Psoas muscle (tissue), 7 donors: ENCODE measurements at regions not wholly inside any gene's neighbourhood (a gene's known extent, or its start where the extent isn't known, plus 50 kb on each side); places are given as distances from the start of the nearest gene placed in this dataset.

ENCODE experiments used
- ATAC-seq, 4 donors: fragments of 200-7000 bp; cut with Tn5 transposase; one replicate each; pipeline ENCODE4 v1.9.1; 2020; ENCODE audit warnings: moderate library complexity in 3 of 4, mild to moderate bottlenecking in 2 of 4
- DNase-seq, 2 donors: peaks; one replicate each; pipeline ENCODE4 v3.0.0-alpha.2; 2020
- H3K27ac ChIP-seq: fragments of 200-600 bp; one replicate; pipeline ENCODE4 v1.8.0; 2022
- H3K27me3 ChIP-seq, 3 donors: fragments of 200-600 bp in 1 of 3; one replicate each; pipeline versions ENCODE4 v1.6.1 to v1.8.0; 2013 to 2022; ENCODE audit warnings: low read length in 2 of 3, mild to moderate bottlenecking in 2 of 3, moderate library complexity in 1 of 3; ENCODE audit not compliant: insufficient read depth in 3 of 3
- H3K36me3 ChIP-seq, 2 donors: fragments of 200-600 bp in 1 of 2; one replicate each; pipeline versions ENCODE4 v1.6.1 to v1.8.0; 2013 to 2022; ENCODE audit warnings: low read depth in 1 of 2, mild to moderate bottlenecking in 1 of 2, moderate library complexity in 1 of 2; ENCODE audit not compliant: insufficient read depth in 1 of 2
- H3K4me1 ChIP-seq: fragments of 200-600 bp; one replicate; pipeline ENCODE4 v1.8.0; 2022
- H3K4me3 ChIP-seq: fragments of 200-600 bp; one replicate; pipeline ENCODE4 v1.8.0; 2022; ENCODE audit warnings: mild to moderate bottlenecking
- H3K9me3 ChIP-seq: fragments of 200-600 bp; one replicate; pipeline ENCODE4 v1.8.0; 2022
- CTCF ChIP-seq: fragments of 200-600 bp; IDR thresholded peaks from one replicate; pipeline ENCODE4 v1.8.0; 2022; ENCODE audit warnings: antibody characterized with exemption
- WGBS, 3 donors: extraction: QIAGEN DNeasy Blood & Tissue Kit; methylation state at CpG; one replicate each; pipeline versions ENCODE4 v1.1.6 to v1.1.7; 2013; 5-methylcytosine and 5-hydroxymethylcytosine counted together
- intact Hi-C, 2 donors: fragments of 100-400 bp; cut with DNase I; formaldehyde crosslinking; loops; one replicate each; pipeline versions ENCODE4 v1.11.0 to v1.14.2; 2022
- donor health status: healthy with polysubstance abuse.
- donor health status: DM: no; HTN: no; CAD: no; lungs with moderate emphysema.
- donor health status: Bipolar disorder and iron deficiency.
- donor health status: healthy.
- donor health status: DM: yes; HTN: yes; CAD: no.
- donor health status: DM: no; HTN: no; CAD: no.
- donor health status: DM: yes; HTN: yes; CAD: no.

DNA sequence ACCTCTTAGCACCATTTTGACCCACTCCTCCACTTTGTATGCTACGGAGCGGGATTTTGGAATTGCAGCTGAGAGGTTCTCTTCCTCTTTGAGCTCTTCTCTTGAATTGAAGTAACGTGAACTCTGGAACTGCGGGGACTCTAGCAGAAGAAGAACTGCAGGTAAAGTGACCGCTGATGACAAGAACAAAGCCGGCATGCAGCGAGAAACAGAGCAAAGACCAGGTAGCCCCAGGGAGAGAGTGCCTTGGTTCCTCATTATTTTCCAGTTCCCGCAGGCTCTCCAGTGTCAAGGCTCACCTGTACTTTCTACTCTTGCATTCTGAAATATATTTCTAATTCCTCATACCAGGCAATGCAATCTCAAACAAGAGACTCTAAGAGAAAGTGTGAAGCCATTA is 260.3 kb upstream of the GPC6 start:
- Histone ChIP-seq H3K27ac (no peak overlapping the region), H3K4me3 (no peak overlapping the region), H3K36me3 (no peaks in the 10 kb centered on the region), H3K9me3 (no peaks in the 10 kb centered on the region), H3K4me1 (no peaks in the 10 kb centered on the region), H3K27me3 (no peaks in the 10 kb centered on the region)
- 87 to 95% (median 90%) methylated on average over 8 of the region's 8 CpGs for WGBS, 3 donors
- DNase-seq (no peak), ATAC-seq (no peak)
- no peak for TF ChIP-seq CTCF
- intact Hi-C loops: no loop called here

- intact Hi-C loops: no loop called here
- H3K36me3 ChIP-seq: no peaks in the 10 kb centered on the region
- DNase-seq: no peak
- TF ChIP-seq CTCF: no peak
- H3K27me3 ChIP-seq: no peaks in the 10 kb centered on the region
- ATAC-seq: no peak
- no peaks in the 10 kb centered on the region for H3K4me1 ChIP-seq
- H3K27ac ChIP-seq: no peak overlapping the region
- WGBS, 3 donors: 85 to 88% (median 87%) methylated on average over 6 of the region's 6 CpGs
- no peak overlapping the region for H3K4me3 ChIP-seq
- no peaks in the 10 kb centered on the region for H3K9me3 ChIP-seq
These were observed 259.7 kb upstream of the GPC6 start for GRCh38 chr13:92966900-92967299.

DNA sequence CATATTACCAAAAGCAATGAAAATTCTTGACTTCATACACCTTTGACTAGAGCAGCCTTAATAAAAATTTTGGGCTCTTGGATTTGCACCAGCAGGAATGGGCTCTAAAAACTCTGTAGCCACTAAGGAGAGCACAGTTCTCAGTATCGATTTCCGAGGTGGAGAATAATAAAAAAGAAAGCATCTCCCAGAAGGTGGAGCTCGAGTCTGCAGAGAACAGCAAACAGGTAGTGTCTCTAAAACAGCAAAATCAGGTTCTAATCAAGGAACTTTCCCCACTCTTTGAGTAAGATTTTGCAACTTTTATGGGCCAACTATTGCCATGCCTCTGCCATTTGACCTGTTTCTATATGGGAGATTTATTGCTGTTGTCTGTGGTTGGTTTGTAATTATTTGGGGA is 258.7 kb upstream of the GPC6 start:
- TF ChIP-seq CTCF: no peak
- no peaks in the 10 kb centered on the region for H3K27me3 ChIP-seq
- intact Hi-C loops: no loop called here
- no peak for ATAC-seq
- no peak for DNase-seq
- H3K4me3 ChIP-seq: no peak overlapping the region
- 70 to 80% (median 75%) methylated on average over 3 of the region's 3 CpGs for WGBS, 3 donors
- H3K9me3 ChIP-seq: no peaks in the 10 kb centered on the region
- no peaks in the 10 kb centered on the region for H3K4me1 ChIP-seq
- no peaks in the 10 kb centered on the region for H3K36me3 ChIP-seq
- H3K27ac ChIP-seq: no peak overlapping the region

GRCh38 chr13:92972751-92973150 is 253.9 kb upstream of the GPC6 start:
- Histone ChIP-seq H3K36me3 (no peaks in the 10 kb centered on the region), H3K27me3 (no peaks in the 10 kb centered on the region), H3K4me1 (no peaks in the 10 kb centered on the region), H3K4me3 (no peak overlapping the region), H3K27ac (no peak overlapping the region), H3K9me3 (peaks cover 4% of the 10 kb centered on the region)
- TF ChIP-seq CTCF: no peak
- WGBS, 3 donors: 82 to 85% (median 83%) methylated on average over 3 of the region's 3 CpGs
- ATAC-seq (no peak), DNase-seq (no peak)
- intact Hi-C loops: no loop called here

- ATAC-seq (no peak), DNase-seq (no peak)
- WGBS, 3 donors: 85 to 95% (median 87%) methylated on average over 8 of the region's 8 CpGs
- Histone ChIP-seq H3K36me3 (no peaks in the 10 kb centered on the region), H3K4me3 (no peak overlapping the region), H3K4me1 (no peaks in the 10 kb centered on the region), H3K9me3 (peaks cover 4% of the 10 kb centered on the region), H3K27me3 (no peaks in the 10 kb centered on the region), H3K27ac (no peak overlapping the region)
- no peak for TF ChIP-seq CTCF
- intact Hi-C loops: no loop called here
These were observed 251.6 kb upstream of the GPC6 start for GRCh38 chr13:92974905-92975429.
